MM.1S (cell line): ENCODE measurements at regions not wholly inside any gene's neighbourhood (a gene's known extent, or its start where the extent isn't known, plus 50 kb on each side); places are given as distances from the start of the nearest gene placed in this dataset.

Source experiments
- CTCF ChIP-seq: fragments of 300-600 bp; sonication (generic); IDR thresholded peaks from 2 replicates; pipeline ENCODE4 v1.5.1; 2016; ENCODE audit warnings: antibody characterized with exemption, low read length, mixed read lengths
- EZH2 ChIP-seq: fragments of 300-600 bp; sonication (generic); optimal IDR thresholded peaks from 2 replicates; pipeline ENCODE3; 2017; ENCODE audit warnings: low read depth, mild to moderate bottlenecking, antibody characterized with exemption, low read length, mixed read lengths

DNA sequence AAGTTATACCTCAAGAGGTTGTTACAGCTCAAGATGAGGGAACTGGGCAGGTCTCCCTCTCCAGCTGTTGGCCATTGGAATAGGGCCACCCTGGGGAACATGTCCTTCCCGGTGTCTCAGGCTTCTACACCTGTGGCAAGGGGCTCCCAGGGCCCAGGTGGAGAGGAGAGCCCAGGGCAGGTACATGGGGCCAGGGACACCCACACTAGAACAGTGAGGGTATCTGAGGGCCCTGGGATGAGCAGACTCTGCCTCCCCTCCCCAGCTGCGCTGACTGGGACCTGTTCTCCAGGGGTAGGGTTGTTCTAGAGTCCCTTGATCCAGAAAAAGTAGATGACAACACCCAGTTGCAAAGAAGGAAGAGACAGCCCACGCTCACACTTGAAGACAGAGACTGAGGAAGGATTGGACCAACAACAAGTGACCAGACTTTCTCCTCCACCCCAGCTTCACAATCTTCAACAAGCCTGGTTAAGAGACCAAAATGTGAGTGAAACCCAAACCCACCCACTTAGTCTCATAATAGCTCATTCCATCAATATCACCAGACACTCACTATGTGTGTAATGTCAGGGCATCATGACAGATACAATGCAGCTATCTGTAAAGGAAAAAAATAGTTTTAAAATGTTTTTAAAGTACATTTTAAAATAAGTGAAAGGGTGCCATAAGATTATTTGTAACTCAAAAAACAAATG lies 439.3 kb downstream of the NPHP4 start:
- no peak for TF ChIP-seq CTCF
- no peak for TF ChIP-seq EZH2
